ENCODE measurements at regions not wholly inside any gene's neighbourhood (a gene's known extent, or its start where the extent isn't known, plus 50 kb on each side); places are given as distances from the start of the nearest gene placed in this dataset.

DNA sequence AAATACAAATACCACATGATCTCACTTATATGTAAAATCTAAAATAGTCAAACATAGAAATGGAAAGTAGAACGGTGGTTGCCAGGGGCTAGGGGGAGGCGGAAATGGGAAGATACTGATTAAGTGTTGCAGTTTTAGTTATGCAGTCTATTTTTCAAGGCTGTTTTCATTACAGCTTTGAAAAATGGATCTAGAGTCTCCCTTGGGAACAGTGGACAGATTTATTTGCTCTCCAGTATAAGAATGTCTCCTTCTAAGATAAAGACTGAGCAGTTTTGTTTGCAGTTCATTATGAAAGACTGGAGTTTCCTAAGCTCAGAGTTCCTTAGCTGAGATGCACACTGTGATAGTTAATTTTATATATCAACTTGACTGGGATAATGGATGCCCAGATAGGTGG lies 202.5 kb downstream of the KLHL28 start:
- Mint-ChIP-seq H3K27me3 (ENCODE audit: low read depth) (no peaks in the 10 kb centered on the region), H3K9me3 (no peaks in the 10 kb centered on the region), H3K4me1 (peaks cover 8% of the 10 kb centered on the region), H3K4me3 (no peak overlapping the region), H3K36me3 (ENCODE audit: low read depth) (no peaks in the 10 kb centered on the region), H3K27ac (peak overlapping the region; percentile 24 to 74 (median 37))
- TF ChIP-seq, protein P1, sequence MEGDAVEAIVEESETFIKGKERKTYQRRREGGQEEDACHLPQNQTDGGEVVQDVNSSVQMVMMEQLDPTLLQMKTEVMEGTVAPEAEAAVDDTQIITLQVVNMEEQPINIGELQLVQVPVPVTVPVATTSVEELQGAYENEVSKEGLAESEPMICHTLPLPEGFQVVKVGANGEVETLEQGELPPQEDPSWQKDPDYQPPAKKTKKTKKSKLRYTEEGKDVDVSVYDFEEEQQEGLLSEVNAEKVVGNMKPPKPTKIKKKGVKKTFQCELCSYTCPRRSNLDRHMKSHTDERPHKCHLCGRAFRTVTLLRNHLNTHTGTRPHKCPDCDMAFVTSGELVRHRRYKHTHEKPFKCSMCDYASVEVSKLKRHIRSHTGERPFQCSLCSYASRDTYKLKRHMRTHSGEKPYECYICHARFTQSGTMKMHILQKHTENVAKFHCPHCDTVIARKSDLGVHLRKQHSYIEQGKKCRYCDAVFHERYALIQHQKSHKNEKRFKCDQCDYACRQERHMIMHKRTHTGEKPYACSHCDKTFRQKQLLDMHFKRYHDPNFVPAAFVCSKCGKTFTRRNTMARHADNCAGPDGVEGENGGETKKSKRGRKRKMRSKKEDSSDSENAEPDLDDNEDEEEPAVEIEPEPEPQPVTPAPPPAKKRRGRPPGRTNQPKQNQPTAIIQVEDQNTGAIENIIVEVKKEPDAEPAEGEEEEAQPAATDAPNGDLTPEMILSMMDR (IDR thresholded peaks at IDR 0.05; ENCODE audit: unreplicated experiment in 3 of 3): no peak

- no peak overlapping the region for H3K4me3 Mint-ChIP-seq
- H3K4me1 Mint-ChIP-seq: peaks cover 8% of the 10 kb centered on the region
- no peaks in the 10 kb centered on the region for H3K9me3 Mint-ChIP-seq
- H3K27me3 Mint-ChIP-seq (ENCODE audit: low read depth): no peaks in the 10 kb centered on the region
- H3K36me3 Mint-ChIP-seq (ENCODE audit: low read depth): no peaks in the 10 kb centered on the region
- TF ChIP-seq, protein P1 (IDR thresholded peaks at IDR 0.05; ENCODE audit: unreplicated experiment in 3 of 3): no peak
- H3K27ac Mint-ChIP-seq: no peak overlapping the region
These were observed 205.2 kb downstream of the KLHL28 start for GRCh38 chr14:44756554-44756953.

DNA sequence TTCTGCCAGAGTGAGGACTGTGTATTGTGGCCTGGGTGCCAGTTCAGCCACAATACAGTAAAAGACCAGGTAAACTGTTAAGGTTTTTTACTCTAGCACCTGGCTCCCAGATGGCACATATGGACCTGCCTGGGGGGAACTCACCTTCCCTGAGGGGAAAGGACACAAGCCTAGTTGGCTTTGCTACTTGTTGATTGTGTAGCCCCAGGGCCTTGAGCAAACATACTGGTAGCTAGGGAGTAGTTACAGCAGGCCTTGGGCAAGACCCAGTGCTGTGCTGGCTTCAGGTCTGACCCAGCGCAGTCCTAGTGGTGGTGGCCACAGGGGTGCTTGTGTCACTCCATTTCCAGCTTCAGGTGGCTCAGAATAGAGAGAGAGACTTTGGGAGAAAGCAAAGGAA lies 216.4 kb downstream of the KLHL28 start:
- TF ChIP-seq, protein P1 (IDR thresholded peaks at IDR 0.05; ENCODE audit: unreplicated experiment in 3 of 3): no peak
- H3K36me3 Mint-ChIP-seq (ENCODE audit: low read depth): no peaks in the 10 kb centered on the region
- no peak overlapping the region for H3K27ac Mint-ChIP-seq
- no peaks in the 10 kb centered on the region for H3K27me3 Mint-ChIP-seq (ENCODE audit: low read depth)
- H3K4me1 Mint-ChIP-seq: peaks cover 15% of the 10 kb centered on the region
- H3K9me3 Mint-ChIP-seq: peaks cover 12% of the 10 kb centered on the region
- no peak overlapping the region for H3K4me3 Mint-ChIP-seq

GRCh38 chr14:44742202-44742601 lies 219.5 kb downstream of the KLHL28 start:
- no peaks in the 10 kb centered on the region for H3K36me3 Mint-ChIP-seq (ENCODE audit: low read depth)
- peaks cover 4% of the 10 kb centered on the region for H3K9me3 Mint-ChIP-seq
- TF ChIP-seq, protein P1 (IDR thresholded peaks at IDR 0.05; ENCODE audit: unreplicated experiment in 3 of 3): no peak
- peaks cover 20% of the 10 kb centered on the region for H3K4me1 Mint-ChIP-seq
- no peaks in the 10 kb centered on the region for H3K27me3 Mint-ChIP-seq (ENCODE audit: low read depth)
- no peak overlapping the region for H3K4me3 Mint-ChIP-seq
- H3K27ac Mint-ChIP-seq: peak overlapping the region in 1 of 3 experiments; percentile 44

DNA sequence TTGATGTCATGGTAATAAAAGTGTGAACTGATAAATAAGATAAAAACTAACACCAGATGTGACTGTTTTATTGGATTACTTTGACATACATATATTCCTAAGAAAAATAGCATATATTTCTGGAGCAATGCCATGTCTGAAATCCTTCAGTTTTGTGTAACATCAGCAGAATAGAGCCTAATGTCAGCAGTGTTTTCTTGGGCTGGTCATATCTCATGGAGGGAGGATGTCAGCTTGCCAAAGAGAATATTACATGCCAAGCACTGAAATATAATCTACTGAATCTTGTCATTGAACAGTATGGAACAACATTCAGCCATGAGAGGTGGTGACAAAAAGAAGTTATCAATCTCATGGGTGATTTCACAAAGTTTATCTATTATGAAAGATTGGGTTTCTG lies 220.3 kb downstream of the KLHL28 start:
- Mint-ChIP-seq H3K9me3 (peaks cover 3% of the 10 kb centered on the region), H3K4me1 (peaks cover 20% of the 10 kb centered on the region), H3K27ac (no peak overlapping the region), H3K27me3 (ENCODE audit: low read depth) (no peaks in the 10 kb centered on the region), H3K4me3 (no peak overlapping the region), H3K36me3 (ENCODE audit: low read depth) (no peaks in the 10 kb centered on the region)
- TF ChIP-seq, protein P1 (IDR thresholded peaks at IDR 0.05; ENCODE audit: unreplicated experiment in 3 of 3): no peak

GRCh38 chr14:44736326-44736725 lies 225.4 kb downstream of the KLHL28 start:
- TF ChIP-seq, protein P1 (IDR thresholded peaks at IDR 0.05; ENCODE audit: unreplicated experiment in 3 of 3): no peak
- Mint-ChIP-seq H3K36me3 (ENCODE audit: low read depth) (no peaks in the 10 kb centered on the region), H3K4me3 (no peak overlapping the region), H3K4me1 (peaks cover 10% of the 10 kb centered on the region), H3K27ac (no peak overlapping the region), H3K9me3 (no peaks in the 10 kb centered on the region), H3K27me3 (ENCODE audit: low read depth) (no peaks in the 10 kb centered on the region)

All from nephron (organoid).